ENCODE measurements at regions not wholly inside any gene's neighbourhood (a gene's known extent, or its start where the extent isn't known, plus 50 kb on each side); places are given as distances from the start of the nearest gene placed in this dataset.
"Not testable (repeated sequence)": the region's sequence is repeated elsewhere in the genome, so short reads cannot be mapped to it uniquely, and the experiment has no call there.

DNA sequence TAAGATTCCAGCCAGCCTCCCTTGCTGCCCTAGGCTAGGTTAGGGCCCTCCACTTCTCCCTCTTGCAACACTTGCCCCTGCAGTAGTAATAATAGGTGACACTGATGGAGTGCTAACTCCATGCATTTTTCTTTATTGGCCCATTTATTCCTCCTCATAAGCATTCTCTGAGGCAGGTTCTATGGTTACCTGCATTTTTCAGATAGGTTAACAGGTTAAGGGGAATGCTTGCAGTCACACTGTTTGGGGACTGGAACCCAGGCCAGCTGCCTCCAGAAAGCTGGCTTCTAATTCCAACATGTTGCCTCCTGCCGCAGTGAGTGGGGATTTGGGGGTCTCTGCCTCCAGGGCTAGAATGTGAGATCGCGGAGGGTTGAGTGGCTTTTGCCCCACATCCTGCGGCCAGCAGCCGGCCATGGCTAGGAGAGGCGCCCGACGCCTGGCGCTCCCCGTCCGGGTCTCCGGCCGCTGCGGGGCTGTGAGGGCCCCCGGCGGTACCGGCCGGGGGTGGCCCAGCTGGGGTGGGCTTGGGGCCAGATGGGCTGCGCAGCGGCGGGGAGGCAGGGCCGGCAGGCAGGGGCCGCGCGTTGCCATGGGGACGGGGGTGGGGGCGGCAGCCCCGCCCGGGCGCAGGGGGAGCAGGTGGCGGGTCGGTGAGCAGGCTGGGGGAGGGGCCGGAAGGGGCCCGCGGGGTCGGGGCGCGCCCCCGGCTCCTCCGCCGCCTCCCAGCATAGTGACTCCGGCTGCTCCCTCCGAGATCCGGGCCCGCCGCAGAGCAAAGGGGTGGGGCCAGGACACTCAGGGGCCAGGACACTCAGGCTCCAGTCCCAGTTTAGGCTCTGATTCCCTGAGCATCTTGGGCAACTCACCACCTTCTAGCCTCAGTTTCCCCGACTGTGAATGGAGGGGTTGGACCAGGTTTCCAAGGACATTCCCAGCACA is 68.4 kb upstream of the SSBP3 start:
- H3K79me1 ChIP-seq (replicated peaks; ENCODE audit: low read length, poor library complexity, severe bottlenecking), result no peaks in the 10 kb centered on the region
- H2BK5ac ChIP-seq (ENCODE audit: low read depth, low read length, poor library complexity, severe bottlenecking), result no peak overlapping the region
- peak overlapping the region; percentile 74 to 75 for H3K18ac ChIP-seq (ENCODE audit: low read depth in 1 of 2, low read length in 2 of 2)
- H4K91ac ChIP-seq (ENCODE audit: low read length), result peak overlapping the region; percentile 13
- peak overlapping the region; percentile 99 for H4K8ac ChIP-seq (ENCODE audit: low read length)
- H3K4ac ChIP-seq (ENCODE audit: low read depth in 1 of 2, low read length in 2 of 2), result peak overlapping the region; percentile 35 to 42
- H3K4me2 ChIP-seq (ENCODE audit: low read length, poor library complexity, severe bottlenecking), result peak overlapping the region; percentile 60
- H3K14ac ChIP-seq (ENCODE audit: low read length in 2 of 2), result no peak overlapping the region
- peak overlapping the region in 1 of 2 experiments; percentile 37 for H2BK12ac ChIP-seq (ENCODE audit: low read length in 2 of 2)
- H2AK5ac ChIP-seq (ENCODE audit: low read length, severe bottlenecking), result no peak overlapping the region
- H2BK15ac ChIP-seq (ENCODE audit: low read depth, poor library complexity, severe bottlenecking), result peak overlapping the region; percentile 54
- no peak overlapping the region for H3K27ac ChIP-seq (ENCODE audit: low read length, poor library complexity, severe bottlenecking)
- no peaks in the 10 kb centered on the region for H3K36me3 ChIP-seq (ENCODE audit: control insufficient read depth in 1 of 2, insufficient read depth in 2 of 2, low read depth in 1 of 2, low read length in 2 of 2)
- H3K4me3 ChIP-seq (ENCODE audit: insufficient read depth in 1 of 2, low read depth in 1 of 2, low read length in 2 of 2), result peak overlapping the region; percentile 35 to 58
- whole genome bisulfite sequencing, result 9% methylated on average over 18 of the region's 47 CpGs
- peaks cover 16% of the 10 kb centered on the region for H3K4me1 ChIP-seq (ENCODE audit: control insufficient read depth, insufficient read depth, low read depth, low read length)
- peak overlapping the region; percentile 74 for H2BK120ac ChIP-seq (ENCODE audit: low read depth, low read length)
- peak overlapping the region in 1 of 2 experiments; percentile 41 for H3K23ac ChIP-seq (ENCODE audit: low read length in 2 of 2)
- peaks cover 33 to 57% of the 10 kb centered on the region in 2 experiments for H3K27me3 ChIP-seq (ENCODE audit: control insufficient read depth in 1 of 2, insufficient read depth in 1 of 2, low read length in 2 of 2)
- DNase-seq, result peak; percentile 29
- H2AFZ ChIP-seq (ENCODE audit: low read depth, low read length), result no peak overlapping the region
- H3K9me3 ChIP-seq (ENCODE audit: control insufficient read depth, low read length), result no peaks in the 10 kb centered on the region
- peak overlapping the region; percentile 36 for H3K9ac ChIP-seq (ENCODE audit: low read length)

- H4K8ac ChIP-seq (ENCODE audit: low read length), result no peak overlapping the region
- 86% methylated on average over 7 of the region's 7 CpGs for WGBS
These were observed 65.4 kb upstream of the SSBP3 start for GRCh38 chr1:54471588-54471987.

DNA sequence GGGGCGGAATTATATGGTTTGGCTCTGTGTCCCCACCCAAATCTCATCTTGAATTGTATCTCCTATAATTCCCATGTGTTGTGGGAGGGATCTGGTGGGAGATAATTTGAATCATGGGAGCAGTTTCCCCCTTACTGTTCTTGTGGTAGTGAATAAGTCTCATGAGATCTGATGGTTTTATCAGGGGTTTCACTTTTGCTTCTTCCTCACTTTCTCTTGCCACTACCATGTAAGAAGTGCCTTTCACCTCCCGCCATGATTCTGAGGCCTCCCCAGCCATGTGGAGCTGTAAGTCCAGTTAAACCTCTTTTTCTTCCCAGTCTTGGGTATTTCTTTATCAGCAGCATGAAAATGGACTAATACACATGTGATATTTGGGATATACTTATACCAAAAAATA is 63.2 kb upstream of the SSBP3 start:
- H2BK12ac ChIP-seq (ENCODE audit: low read length in 2 of 2); H3K79me1 ChIP-seq (replicated peaks; ENCODE audit: low read length, poor library complexity, severe bottlenecking); H3K36me3 ChIP-seq (ENCODE audit: control insufficient read depth in 1 of 2, insufficient read depth in 2 of 2, low read depth in 1 of 2, low read length in 2 of 2); H4K8ac ChIP-seq (ENCODE audit: low read length); H3K14ac ChIP-seq (ENCODE audit: low read length in 2 of 2); H3K27ac ChIP-seq (ENCODE audit: low read length, poor library complexity, severe bottlenecking); H2BK5ac ChIP-seq (ENCODE audit: low read depth, low read length, poor library complexity, severe bottlenecking); H3K9me3 ChIP-seq (ENCODE audit: control insufficient read depth, low read length); H2BK15ac ChIP-seq (ENCODE audit: low read depth, poor library complexity, severe bottlenecking); H3K4me2 ChIP-seq (ENCODE audit: low read length, poor library complexity, severe bottlenecking); H2AK5ac ChIP-seq (ENCODE audit: low read length, severe bottlenecking); H3K18ac ChIP-seq (ENCODE audit: low read depth in 1 of 2, low read length in 2 of 2); H4K91ac ChIP-seq (ENCODE audit: low read length); H3K4me1 ChIP-seq (ENCODE audit: control insufficient read depth, insufficient read depth, low read depth, low read length); DNase-seq; H2BK120ac ChIP-seq (ENCODE audit: low read depth, low read length); H3K4me3 ChIP-seq (ENCODE audit: insufficient read depth in 1 of 2, low read depth in 1 of 2, low read length in 2 of 2); H3K4ac ChIP-seq (ENCODE audit: low read depth in 1 of 2, low read length in 2 of 2); H2AFZ ChIP-seq (ENCODE audit: low read depth, low read length); H3K9ac ChIP-seq (ENCODE audit: low read length); H3K23ac ChIP-seq (ENCODE audit: low read length in 2 of 2): not testable (repeated sequence)
- WGBS, result 100% methylated on average over 1 of the region's 2 CpGs
- peaks cover 20 to 21% of the 10 kb centered on the region in 2 experiments for H3K27me3 ChIP-seq (ENCODE audit: control insufficient read depth in 1 of 2, insufficient read depth in 1 of 2, low read length in 2 of 2)

More at GRCh38 chr1:54471588-54471987, 65.4 kb upstream of the SSBP3 start:
- Histone ChIP-seq H3K4me1 (ENCODE audit: control insufficient read depth, insufficient read depth, low read depth, low read length) (peaks cover 16% of the 10 kb centered on the region), H4K91ac (ENCODE audit: low read length) (no peak overlapping the region), H2AK5ac (ENCODE audit: low read length, severe bottlenecking) (no peak overlapping the region), H3K23ac (ENCODE audit: low read length in 2 of 2) (no peak overlapping the region), H2AFZ (ENCODE audit: low read depth, low read length) (peak overlapping the region; percentile 8), H3K9me3 (ENCODE audit: control insufficient read depth, low read length) (no peaks in the 10 kb centered on the region), H3K9ac (ENCODE audit: low read length) (no peak overlapping the region), H3K14ac (ENCODE audit: low read length in 2 of 2) (peak overlapping the region in 1 of 2 experiments; percentile 7), H2BK120ac (ENCODE audit: low read depth, low read length) (no peak overlapping the region), H3K4me2 (ENCODE audit: low read length, poor library complexity, severe bottlenecking) (no peak overlapping the region), H2BK15ac (ENCODE audit: low read depth, poor library complexity, severe bottlenecking) (peak overlapping the region; percentile 54), H3K36me3 (ENCODE audit: control insufficient read depth in 1 of 2, insufficient read depth in 2 of 2, low read depth in 1 of 2, low read length in 2 of 2) (no peaks in the 10 kb centered on the region), H3K27me3 (ENCODE audit: control insufficient read depth in 1 of 2, insufficient read depth in 1 of 2, low read length in 2 of 2) (peaks cover 31 to 40% of the 10 kb centered on the region in 2 experiments), H3K4me3 (ENCODE audit: insufficient read depth in 1 of 2, low read depth in 1 of 2, low read length in 2 of 2) (no peak overlapping the region), H3K79me1 (replicated peaks; ENCODE audit: low read length, poor library complexity, severe bottlenecking) (no peaks in the 10 kb centered on the region), H2BK5ac (ENCODE audit: low read depth, low read length, poor library complexity, severe bottlenecking) (no peak overlapping the region), H3K27ac (ENCODE audit: low read length, poor library complexity, severe bottlenecking) (no peak overlapping the region), H2BK12ac (ENCODE audit: low read length in 2 of 2) (peak overlapping the region in 1 of 2 experiments; percentile 43), H3K4ac (ENCODE audit: low read depth in 1 of 2, low read length in 2 of 2) (peak overlapping the region in 1 of 2 experiments; percentile 40), H3K18ac (ENCODE audit: low read depth in 1 of 2, low read length in 2 of 2) (no peak overlapping the region)
- DNase-seq, result no peak

DNA sequence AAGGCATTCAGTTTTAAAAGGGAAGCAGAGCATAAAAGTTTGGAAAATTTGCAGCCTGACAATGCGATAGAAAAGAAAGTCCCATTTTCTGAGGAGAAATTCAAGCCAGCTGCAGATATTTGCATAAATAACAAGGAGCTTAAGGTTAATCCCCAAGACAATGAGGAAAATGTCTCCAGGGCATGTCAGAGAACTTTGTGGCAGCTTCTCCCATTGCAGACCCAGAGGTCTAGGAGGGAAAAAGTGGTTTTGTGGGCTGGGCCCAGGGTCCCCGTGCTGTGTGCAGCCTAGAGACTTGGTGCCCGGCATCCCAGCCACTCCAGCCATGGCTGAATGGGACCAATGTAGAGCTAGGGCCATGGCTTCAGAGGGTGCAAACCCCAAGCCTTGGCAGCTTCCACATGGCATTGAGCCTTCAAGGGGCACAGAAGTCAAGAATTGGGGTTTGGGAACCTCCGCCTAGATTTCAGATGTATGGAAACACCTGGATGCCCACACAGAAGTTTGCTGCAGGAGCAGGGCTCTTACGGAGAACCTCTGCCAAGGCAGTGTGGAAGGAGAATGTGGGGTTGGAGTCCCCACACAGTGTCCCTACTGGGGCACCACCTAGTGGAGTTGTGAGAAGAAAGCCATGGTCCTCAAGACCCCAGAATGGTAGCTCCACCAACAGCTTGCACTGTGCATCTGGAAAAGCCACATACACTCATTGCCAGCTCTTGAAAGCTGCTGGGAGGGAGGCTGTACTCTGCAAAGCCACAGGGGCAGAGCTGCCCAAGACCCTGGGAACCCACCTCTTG is 62.3 kb upstream of the SSBP3 start:
- not testable (repeated sequence) for H3K4ac ChIP-seq (ENCODE audit: low read depth in 1 of 2, low read length in 2 of 2); H3K9ac ChIP-seq (ENCODE audit: low read length); H3K36me3 ChIP-seq (ENCODE audit: control insufficient read depth in 1 of 2, insufficient read depth in 2 of 2, low read depth in 1 of 2, low read length in 2 of 2); H2AK5ac ChIP-seq (ENCODE audit: low read length, severe bottlenecking); H3K9me3 ChIP-seq (ENCODE audit: control insufficient read depth, low read length); H2BK120ac ChIP-seq (ENCODE audit: low read depth, low read length); H3K4me1 ChIP-seq (ENCODE audit: control insufficient read depth, insufficient read depth, low read depth, low read length); DNase-seq; H3K23ac ChIP-seq (ENCODE audit: low read length in 2 of 2); H2BK5ac ChIP-seq (ENCODE audit: low read depth, low read length, poor library complexity, severe bottlenecking); H4K8ac ChIP-seq (ENCODE audit: low read length); H2BK12ac ChIP-seq (ENCODE audit: low read length in 2 of 2); H3K4me3 ChIP-seq (ENCODE audit: insufficient read depth in 1 of 2, low read depth in 1 of 2, low read length in 2 of 2); H3K4me2 ChIP-seq (ENCODE audit: low read length, poor library complexity, severe bottlenecking); H2BK15ac ChIP-seq (ENCODE audit: low read depth, poor library complexity, severe bottlenecking); H3K27ac ChIP-seq (ENCODE audit: low read length, poor library complexity, severe bottlenecking); H3K79me1 ChIP-seq (replicated peaks; ENCODE audit: low read length, poor library complexity, severe bottlenecking); H2AFZ ChIP-seq (ENCODE audit: low read depth, low read length); H3K18ac ChIP-seq (ENCODE audit: low read depth in 1 of 2, low read length in 2 of 2); H4K91ac ChIP-seq (ENCODE audit: low read length); H3K14ac ChIP-seq (ENCODE audit: low read length in 2 of 2)
- peaks cover 10 to 12% of the 10 kb centered on the region in 2 experiments for H3K27me3 ChIP-seq (ENCODE audit: control insufficient read depth in 1 of 2, insufficient read depth in 1 of 2, low read length in 2 of 2)
- WGBS, result 94% methylated on average over 5 of the region's 5 CpGs
